ENCODE measurements at regions not wholly inside any gene's neighbourhood (a gene's known extent, or its start where the extent isn't known, plus 50 kb on each side); places are given as distances from the start of the nearest gene placed in this dataset.

GRCh38 chr6:125469915-125470314 is 168.1 kb upstream of the HDDC2 start:
- peaks cover 11% of the 10 kb centered on the region for H3K27me3 Mint-ChIP-seq
- Histone ChIP-seq H2AFZ (ENCODE audit: insufficient read depth, low read depth, low read length, poor library complexity, severe bottlenecking) (no peak overlapping the region), H3K4me2 (replicated peaks; ENCODE audit: low read depth, low read length, poor library complexity, severe bottlenecking) (no peak overlapping the region), H3K27me3 (replicated peaks in 1 of 4; ENCODE audit: control extremely low read depth in 1 of 4, control insufficient read depth in 3 of 4, insufficient read depth in 4 of 4, low read length in 3 of 4) (no peaks in the 10 kb centered on the region), H4K20me1 (ENCODE audit: control insufficient read depth, insufficient read depth, low read length, poor library complexity, severe bottlenecking) (no peaks in the 10 kb centered on the region), H3K9me3 (ENCODE audit: control extremely low read depth in 1 of 3, control insufficient read depth in 2 of 3, insufficient read depth in 1 of 3, low read length in 2 of 3) (peaks cover 0 to 7% (median 0%) of the 10 kb centered on the region in 3 donors), H3K4me3 (ENCODE audit: control extremely low read depth in 1 of 5, extremely low read depth in 1 of 5, insufficient read depth in 1 of 5, low read depth in 2 of 5, low read length in 4 of 5) (no peak overlapping the region), H3K9ac (ENCODE audit: low read length) (no peak overlapping the region), H3K27ac (ENCODE audit: low read length in 2 of 2) (no peak overlapping the region), H3K36me3 (replicated peaks in 1 of 2; ENCODE audit: control extremely low read depth in 1 of 2, control insufficient read depth in 1 of 2, extremely low read depth in 1 of 2, insufficient read depth in 2 of 2, low read length in 1 of 2) (no peaks in the 10 kb centered on the region), H3K4me1 (ENCODE audit: control insufficient read depth in 2 of 2, insufficient read depth in 2 of 2, low read length in 2 of 2) (no peaks in the 10 kb centered on the region), H3K79me2 (ENCODE audit: control insufficient read depth, insufficient read depth, low read length) (no peaks in the 10 kb centered on the region)
- ChIA-PET CTCF (no interaction called here), POLR2A (no interaction called here)
- TF ChIP-seq EZH2 (IDR thresholded peaks at IDR 0.05; ENCODE audit: borderline replicate concordance, insufficient read depth, low read depth, low read length, poor library complexity, severe bottlenecking) (no peak), CTCF (IDR thresholded peaks at IDR 0.05) (no peak)
- no peak overlapping the region for H3K4me3 Mint-ChIP-seq
- no peak overlapping the region for H3K27ac Mint-ChIP-seq
- 93% methylated on average over 3 of the region's 3 CpGs for WGBS (ENCODE audit: insufficient coverage)
- peaks cover 2% of the 10 kb centered on the region for H3K4me1 Mint-ChIP-seq
- DNase-seq, result no peak
- no peak for ATAC-seq (ENCODE audit: low read depth)
- intact Hi-C loops (cut with micrococcal nuclease), result no loop called here
- peaks cover 6% of the 10 kb centered on the region for H3K9me3 Mint-ChIP-seq (ENCODE audit: insufficient read depth)

GRCh38 chr6:125471667-125472066 is 169.9 kb upstream of the HDDC2 start:
- H3K27ac ChIP-seq (ENCODE audit: low read length in 2 of 2), result no peak overlapping the region
- H3K9ac ChIP-seq (ENCODE audit: low read length), result no peak overlapping the region
- H4K20me1 ChIP-seq (ENCODE audit: control insufficient read depth, insufficient read depth, low read length, poor library complexity, severe bottlenecking), result no peaks in the 10 kb centered on the region
- H2AFZ ChIP-seq (ENCODE audit: insufficient read depth, low read depth, low read length, poor library complexity, severe bottlenecking), result no peak overlapping the region
- ATAC-seq (ENCODE audit: low read depth) (no peak), DNase-seq (no peak)
- H3K9me3 Mint-ChIP-seq (ENCODE audit: insufficient read depth), result peaks cover 4% of the 10 kb centered on the region
- H3K27me3 ChIP-seq (replicated peaks in 1 of 4; ENCODE audit: control extremely low read depth in 1 of 4, control insufficient read depth in 3 of 4, insufficient read depth in 4 of 4, low read length in 3 of 4), result no peaks in the 10 kb centered on the region
- no peaks in the 10 kb centered on the region for H3K79me2 ChIP-seq (ENCODE audit: control insufficient read depth, insufficient read depth, low read length)
- POLR2A ChIA-PET, result no interaction called here
- CTCF ChIA-PET, result no interaction called here
- TF ChIP-seq CTCF (IDR thresholded peaks at IDR 0.05) (no peak), EZH2 (IDR thresholded peaks at IDR 0.05; ENCODE audit: borderline replicate concordance, insufficient read depth, low read depth, low read length, poor library complexity, severe bottlenecking) (no peak)
- 100% methylated on average over 1 of the region's 1 CpG for WGBS (ENCODE audit: insufficient coverage)
- no peaks in the 10 kb centered on the region for H3K36me3 ChIP-seq (replicated peaks in 1 of 2; ENCODE audit: control extremely low read depth in 1 of 2, control insufficient read depth in 1 of 2, extremely low read depth in 1 of 2, insufficient read depth in 2 of 2, low read length in 1 of 2)
- H3K4me3 Mint-ChIP-seq, result no peak overlapping the region
- intact Hi-C loops (cut with micrococcal nuclease), result no loop called here
- H3K27me3 Mint-ChIP-seq, result peaks cover 6% of the 10 kb centered on the region
- no peaks in the 10 kb centered on the region for H3K9me3 ChIP-seq (ENCODE audit: control extremely low read depth in 1 of 3, control insufficient read depth in 2 of 3, insufficient read depth in 1 of 3, low read length in 2 of 3)
- no peak overlapping the region for H3K4me3 ChIP-seq (ENCODE audit: control extremely low read depth in 1 of 5, extremely low read depth in 1 of 5, insufficient read depth in 1 of 5, low read depth in 2 of 5, low read length in 4 of 5)
- H3K4me1 Mint-ChIP-seq, result peaks cover 2% of the 10 kb centered on the region
- H3K4me2 ChIP-seq (replicated peaks; ENCODE audit: low read depth, low read length, poor library complexity, severe bottlenecking), result no peak overlapping the region
- H3K27ac Mint-ChIP-seq, result no peak overlapping the region
- H3K4me1 ChIP-seq (ENCODE audit: control insufficient read depth in 2 of 2, insufficient read depth in 2 of 2, low read length in 2 of 2), result no peaks in the 10 kb centered on the region
